ENCODE measurements at regions not wholly inside any gene's neighbourhood (a gene's known extent, or its start where the extent isn't known, plus 50 kb on each side); places are given as distances from the start of the nearest gene placed in this dataset.

GRCh38 chr1:98104289-98104688 is 183.5 kb upstream of the DPYD start:
- FAIRE-seq (no peak), DNase-seq (ENCODE audit: insufficient read length, low spot score) (no peak)

GRCh38 chr1:98103617-98104285 is 182.9 kb upstream of the DPYD start:
- FAIRE-seq: no peak
- TF ChIP-seq CTCF (IDR thresholded peaks at IDR 0.05; ENCODE audit: insufficient read depth, missing control alignments): no peak
- no peak for DNase-seq (ENCODE audit: insufficient read length, low spot score)

More at GRCh38 chr1:98104289-98104688, 183.5 kb upstream of the DPYD start:
- TF ChIP-seq CTCF (IDR thresholded peaks at IDR 0.05; ENCODE audit: insufficient read depth, missing control alignments): no peak

GRCh38 chr1:98102345-98103030 is 181.7 kb upstream of the DPYD start:
- TF ChIP-seq CTCF (IDR thresholded peaks at IDR 0.05; ENCODE audit: insufficient read depth, missing control alignments): no peak
- DNase-seq (ENCODE audit: insufficient read length, low spot score): no peak
- FAIRE-seq: no peak

GRCh38 chr1:98101364-98101763 is 180.5 kb upstream of the DPYD start:
- no peak for FAIRE-seq
- no peak for DNase-seq (ENCODE audit: insufficient read length, low spot score)
- TF ChIP-seq CTCF (IDR thresholded peaks at IDR 0.05; ENCODE audit: insufficient read depth, missing control alignments): no peak

GRCh38 chr1:98099501-98099900 is 178.7 kb upstream of the DPYD start:
- DNase-seq (ENCODE audit: insufficient read length, low spot score): no peak
- TF ChIP-seq CTCF (IDR thresholded peaks at IDR 0.05; ENCODE audit: insufficient read depth, missing control alignments): no peak
- no peak for FAIRE-seq

GRCh38 chr1:98098473-98098872 is 177.6 kb upstream of the DPYD start:
- no peak for TF ChIP-seq CTCF (IDR thresholded peaks at IDR 0.05; ENCODE audit: insufficient read depth, missing control alignments)
- no peak for FAIRE-seq
- DNase-seq (ENCODE audit: insufficient read length, low spot score): no peak

GRCh38 chr1:98090351-98090750 is 169.5 kb upstream of the DPYD start:
- FAIRE-seq (peak; percentile 53), DNase-seq (ENCODE audit: insufficient read length, low spot score) (no peak)
- no peak for TF ChIP-seq CTCF (IDR thresholded peaks at IDR 0.05; ENCODE audit: insufficient read depth, missing control alignments)
